Activated CD4-positive, alpha-beta T cell treated with anti-CD3 and anti-CD28 coated beads, Interleukin-2, amount 10 ng/mL, durations not matched to agents 24 days and 14 days (primary cell): ENCODE measurements at regions not wholly inside any gene's neighbourhood (a gene's known extent, or its start where the extent isn't known, plus 50 kb on each side); places are given as distances from the start of the nearest gene placed in this dataset.

Experiments
- DNase-seq: peaks from one replicate; pipeline ENCODE4 v3.0.0; 2022
- H3K27ac Mint-ChIP-seq: one replicate; pipeline ENCODE4 v1.8.0; 2022; ENCODE audit warnings: mild to moderate bottlenecking, mixed read lengths
- H3K27me3 Mint-ChIP-seq: one replicate; pipeline ENCODE4 v1.8.0; 2022; ENCODE audit warnings: mixed read lengths
- H3K36me3 Mint-ChIP-seq: one replicate; pipeline ENCODE4 v1.8.0; 2022; ENCODE audit warnings: low read depth, mild to moderate bottlenecking, mixed read lengths
- H3K4me1 Mint-ChIP-seq: one replicate; pipeline ENCODE4 v1.8.0; 2021; ENCODE audit warnings: mixed read lengths
- H3K4me3 Mint-ChIP-seq: one replicate; pipeline ENCODE4 v1.8.0; 2022; ENCODE audit warnings: mild to moderate bottlenecking, moderate library complexity, mixed read lengths
- H3K9me3 Mint-ChIP-seq: one replicate; pipeline ENCODE4 v1.8.0; 2021; ENCODE audit warnings: mixed read lengths
- intact Hi-C: fragments of 100-400 bp; cut with micrococcal nuclease; formaldehyde crosslinking; loops from one replicate; pipeline ENCODE4 v1.15.1; 2023

DNA sequence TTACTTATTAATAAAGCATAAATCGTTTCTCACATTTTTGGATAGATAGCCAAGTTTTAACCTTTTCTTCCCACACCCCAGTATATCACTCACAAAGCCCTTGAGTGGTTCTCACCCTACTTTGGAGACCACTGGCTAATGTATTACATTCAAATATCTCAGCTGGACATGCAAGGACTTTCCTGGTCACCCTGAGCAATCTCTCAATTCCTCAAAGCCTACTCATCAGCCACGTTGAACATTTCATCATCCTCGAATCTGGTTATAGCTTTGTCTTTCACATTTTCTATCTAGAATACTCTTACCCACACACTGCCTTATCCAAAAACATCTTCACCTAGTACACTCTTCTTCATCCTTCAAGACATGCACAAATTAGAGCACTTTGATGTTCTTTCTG lies 71.1 kb upstream of the MAPRE2 start:
- intact Hi-C loops = loop anchor here (10.0 kb wide), 1 partner anchor 615 kb away; the partner anchor contains the start of gene GALNT1
- no peak for DNase-seq
- Mint-ChIP-seq H3K4me3 (no peak overlapping the region), H3K36me3 (no peaks in the 10 kb centered on the region), H3K9me3 (peaks cover 5% of the 10 kb centered on the region), H3K27ac (no peak overlapping the region), H3K27me3 (peaks cover 30% of the 10 kb centered on the region), H3K4me1 (no peaks in the 10 kb centered on the region)

DNA sequence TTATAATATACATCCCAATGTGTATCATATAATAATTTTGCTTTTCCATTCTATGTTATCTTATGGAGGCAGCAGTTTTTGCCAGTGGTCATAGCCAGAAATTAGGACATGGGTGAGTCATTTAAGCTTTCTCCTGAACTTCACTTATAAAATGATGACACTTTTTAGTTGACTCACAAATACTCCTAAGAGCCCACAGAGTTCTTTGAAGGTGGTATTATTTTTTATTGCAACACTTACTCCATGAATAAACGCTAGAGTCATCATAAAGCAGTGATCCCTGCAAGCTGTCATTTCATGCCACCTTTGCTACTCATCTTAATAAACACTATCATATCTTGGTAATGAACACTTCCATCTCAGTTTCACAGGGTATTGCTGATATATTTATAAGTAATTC lies 69.9 kb upstream of the MAPRE2 start:
- peaks cover 5% of the 10 kb centered on the region for H3K9me3 Mint-ChIP-seq
- H3K4me3 Mint-ChIP-seq = no peak overlapping the region
- peaks cover 1% of the 10 kb centered on the region for H3K4me1 Mint-ChIP-seq
- peaks cover 40% of the 10 kb centered on the region for H3K27me3 Mint-ChIP-seq
- H3K27ac Mint-ChIP-seq = no peak overlapping the region
- H3K36me3 Mint-ChIP-seq = no peaks in the 10 kb centered on the region
- DNase-seq = no peak
- intact Hi-C loops = loop anchor here (10.0 kb wide), 1 partner anchor 613 kb away; the partner anchor contains the start of gene GALNT1

DNA sequence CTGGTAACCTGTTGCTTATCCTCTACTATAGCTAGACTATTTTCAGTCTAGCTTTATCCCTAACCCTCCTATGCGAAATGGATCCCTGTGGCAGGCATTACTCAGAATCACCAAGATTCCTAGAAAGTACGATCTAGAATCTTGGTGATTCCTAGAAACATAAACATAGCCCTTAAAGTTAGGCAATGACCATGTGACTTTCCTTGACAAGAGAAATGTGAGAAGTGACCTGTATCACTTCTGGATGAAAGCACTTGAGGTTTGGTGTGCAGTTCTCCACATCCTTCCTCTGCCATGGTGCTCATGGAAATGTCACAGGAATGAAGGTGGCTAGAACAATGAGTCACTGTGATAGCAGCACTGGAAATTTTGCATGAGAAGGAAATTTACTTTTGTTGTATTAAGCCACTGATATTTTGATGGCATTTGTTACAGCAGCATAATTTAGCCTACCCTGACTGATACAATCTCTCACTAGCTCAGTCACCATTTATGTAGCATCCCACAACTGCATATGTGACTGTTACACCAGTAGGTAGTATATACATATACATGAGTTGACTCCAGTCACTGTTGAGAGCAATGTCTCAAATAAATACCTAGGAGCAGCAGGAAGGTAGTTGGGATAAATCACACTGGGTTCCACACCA lies 68.3 kb upstream of the MAPRE2 start:
- Mint-ChIP-seq H3K27ac (no peak overlapping the region), H3K4me1 (peaks cover 7% of the 10 kb centered on the region), H3K9me3 (peaks cover 5% of the 10 kb centered on the region), H3K36me3 (no peaks in the 10 kb centered on the region), H3K27me3 (peaks cover 41% of the 10 kb centered on the region), H3K4me3 (no peak overlapping the region)
- intact Hi-C loops = loop anchor here (10.0 kb wide), 1 partner anchor 612 kb away; the partner anchor contains the start of gene GALNT1
- no peak for DNase-seq

DNA sequence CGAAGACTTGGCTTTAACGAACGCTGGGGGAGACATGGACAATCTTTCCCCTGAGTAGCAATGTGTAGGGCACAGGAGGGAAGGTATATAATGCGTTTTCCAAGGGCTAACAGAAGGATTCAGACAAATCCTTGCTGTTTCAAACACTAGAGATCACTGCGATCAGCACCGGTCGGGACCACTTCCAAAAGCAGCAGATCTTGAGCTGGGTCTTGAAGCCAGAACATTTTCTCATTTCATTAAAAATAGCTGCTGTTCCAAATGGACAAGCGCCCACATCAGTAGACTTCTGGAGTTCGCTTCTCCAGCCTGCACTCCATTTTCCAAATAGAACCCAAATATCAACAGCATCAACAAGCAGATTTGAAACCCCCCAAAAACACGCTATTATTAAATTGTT lies 65.1 kb upstream of the MAPRE2 start:
- H3K27ac Mint-ChIP-seq = no peak overlapping the region
- H3K4me3 Mint-ChIP-seq = peak overlapping the region; percentile 82
- H3K36me3 Mint-ChIP-seq = no peaks in the 10 kb centered on the region
- H3K9me3 Mint-ChIP-seq = peaks cover 5% of the 10 kb centered on the region
- intact Hi-C loops = loop anchor here (5.0 to 10.0 kb wide), 4 partner anchors 51 to 609 kb away; partner anchors contain the start of genes GALNT1 and ZSCAN30
- no peak for DNase-seq
- peaks cover 39% of the 10 kb centered on the region for H3K27me3 Mint-ChIP-seq
- peaks cover 23% of the 10 kb centered on the region for H3K4me1 Mint-ChIP-seq

DNA sequence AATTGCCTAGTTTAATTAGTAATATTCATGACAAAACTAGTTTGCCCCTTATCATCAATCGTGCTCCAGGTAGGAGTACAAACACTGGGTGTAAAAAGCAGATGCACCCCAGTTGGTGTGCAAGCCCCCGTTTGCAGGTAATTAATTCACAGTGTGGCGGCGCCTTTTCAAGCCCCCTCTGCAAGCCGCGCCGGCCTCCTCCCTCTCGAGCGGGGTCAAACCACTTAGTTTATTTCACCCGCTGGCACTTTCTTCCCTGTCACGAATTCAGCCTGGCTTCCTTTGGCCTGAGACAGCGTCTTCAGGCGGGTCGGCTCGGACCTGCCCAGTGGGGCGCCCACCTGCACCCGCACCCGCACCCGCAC lies 64.7 kb upstream of the MAPRE2 start:
- Mint-ChIP-seq H3K36me3 (no peaks in the 10 kb centered on the region), H3K27ac (no peak overlapping the region), H3K9me3 (peaks cover 5% of the 10 kb centered on the region), H3K4me1 (peaks cover 23% of the 10 kb centered on the region), H3K27me3 (peaks cover 39% of the 10 kb centered on the region), H3K4me3 (peak overlapping the region; percentile 82)
- DNase-seq = no peak
- intact Hi-C loops = loop anchor here (5.0 to 10.0 kb wide), 4 partner anchors 51 to 608 kb away; partner anchors contain the start of genes GALNT1 and ZSCAN30

DNA sequence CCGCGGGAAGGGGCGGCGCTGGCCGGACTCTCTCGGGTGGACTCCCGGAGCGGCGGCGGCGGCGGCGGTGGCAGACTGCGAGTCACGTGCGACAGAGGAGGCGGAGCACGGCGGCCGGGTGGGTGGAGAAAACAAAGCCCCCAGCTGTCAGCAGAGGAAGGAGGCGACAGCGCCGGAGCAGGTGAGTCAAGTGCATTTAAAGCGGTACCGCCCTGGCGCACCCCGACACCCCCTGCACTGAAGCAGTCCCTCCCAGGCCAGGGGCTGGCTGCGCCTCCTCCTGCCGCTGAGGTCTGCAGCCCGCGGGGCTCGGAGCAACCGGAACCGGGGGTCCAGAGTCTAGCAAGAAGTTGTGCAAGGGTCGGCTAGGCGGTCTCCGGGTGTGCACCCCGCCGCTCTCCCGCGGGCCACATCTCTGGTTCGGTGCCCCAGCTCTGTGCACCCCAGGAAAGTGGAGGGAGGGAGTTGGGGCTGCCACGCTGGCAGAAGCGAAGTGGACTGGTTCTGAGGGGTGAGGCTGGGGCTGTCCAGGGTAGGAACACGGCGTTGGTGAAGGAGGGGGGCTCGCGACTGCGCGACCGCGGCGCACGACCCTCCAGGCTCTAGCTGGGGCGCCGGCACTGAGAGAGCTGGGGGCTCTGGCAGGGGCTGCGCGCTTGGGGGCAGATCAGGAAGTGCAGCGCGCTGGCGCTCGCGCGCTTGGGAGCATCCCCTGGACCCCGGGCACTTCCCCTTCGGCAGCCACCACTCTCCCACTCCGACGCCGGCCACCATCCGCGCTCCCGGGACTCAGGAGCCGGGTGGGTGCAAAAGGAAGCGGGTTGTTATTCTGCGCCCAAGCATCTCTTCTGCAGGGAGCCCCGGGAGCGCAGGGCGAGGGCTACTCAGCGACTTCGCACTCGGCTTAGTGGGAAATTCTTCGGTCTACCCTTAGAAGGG lies 64.0 kb upstream of the MAPRE2 start:
- DNase-seq = peak; percentile 90
- intact Hi-C loops = loop anchor here (5.0 to 10.0 kb wide), 4 partner anchors 50 to 608 kb away; partner anchors contain the start of genes GALNT1 and ZSCAN30
- H3K4me1 Mint-ChIP-seq = peaks cover 23% of the 10 kb centered on the region
- H3K9me3 Mint-ChIP-seq = peaks cover 5% of the 10 kb centered on the region
- peak overlapping the region; percentile 82 for H3K4me3 Mint-ChIP-seq
- H3K36me3 Mint-ChIP-seq = no peaks in the 10 kb centered on the region
- H3K27me3 Mint-ChIP-seq = peaks cover 39% of the 10 kb centered on the region
- H3K27ac Mint-ChIP-seq = no peak overlapping the region

DNA sequence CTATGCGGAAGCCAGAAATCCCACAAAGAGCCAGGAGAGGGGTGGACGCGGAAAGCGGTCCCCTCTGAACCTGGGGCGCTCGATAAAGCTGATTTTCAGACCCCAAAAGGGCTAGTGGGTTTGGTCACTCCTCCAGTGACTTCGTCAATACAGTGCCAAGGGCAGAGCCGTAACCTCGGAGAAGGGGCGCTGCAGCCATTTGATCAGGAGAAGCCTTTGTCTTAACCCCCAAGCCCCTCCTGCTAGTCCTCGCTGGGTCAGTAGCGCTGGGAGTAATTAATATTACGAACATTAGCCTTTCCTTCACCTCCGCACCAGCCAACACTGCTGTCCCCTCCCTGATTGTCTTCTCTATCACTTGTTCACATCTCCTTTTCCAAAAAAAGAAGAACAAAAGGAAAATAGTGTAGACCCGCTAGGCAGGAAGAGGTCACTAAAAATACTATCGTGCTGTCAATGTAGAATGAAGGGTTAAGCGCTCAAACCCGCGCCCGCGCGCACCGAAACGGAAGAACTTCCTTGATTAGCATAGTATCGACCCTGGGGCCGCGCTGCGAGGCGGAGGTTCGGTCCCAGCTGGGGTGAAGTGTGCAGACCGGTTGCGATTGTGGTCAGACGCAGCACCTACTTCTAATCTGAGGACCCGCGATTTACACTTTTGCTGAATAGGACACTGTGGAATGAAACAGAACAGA lies 63.2 kb upstream of the MAPRE2 start:
- no peaks in the 10 kb centered on the region for H3K36me3 Mint-ChIP-seq
- DNase-seq = peak; percentile 82
- intact Hi-C loops = loop anchor here (2.0 to 10.0 kb wide), 5 partner anchors 49 to 607 kb away; partner anchors contain the start of genes GALNT1, INO80C and ZSCAN30

DNA sequence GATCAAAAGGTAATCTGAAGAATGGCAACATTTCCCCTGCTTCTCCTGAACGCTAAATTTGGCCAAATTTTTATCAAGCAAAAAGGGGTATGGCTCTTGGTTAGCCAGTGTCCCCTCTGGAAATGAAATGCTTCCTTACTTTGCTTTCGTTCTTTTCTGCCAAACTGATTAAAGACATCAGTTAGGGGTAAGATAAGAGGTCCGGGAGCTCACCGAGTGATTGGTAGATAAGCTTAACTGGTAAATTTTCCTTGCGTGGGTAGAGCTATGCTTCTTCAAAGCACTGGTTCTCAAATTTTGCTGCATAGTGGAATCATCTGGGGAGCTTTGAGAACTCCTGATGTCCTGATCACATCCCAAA lies 62.7 kb upstream of the MAPRE2 start:
- no peak for DNase-seq
- intact Hi-C loops = loop anchor here (2.0 to 10.0 kb wide), 5 partner anchors 49 to 606 kb away; partner anchors contain the start of genes GALNT1, INO80C and ZSCAN30
- Mint-ChIP-seq H3K36me3 (no peaks in the 10 kb centered on the region), H3K4me1 (peaks cover 23% of the 10 kb centered on the region), H3K27me3 (peaks cover 30% of the 10 kb centered on the region), H3K9me3 (peaks cover under 1% of the 10 kb centered on the region), H3K27ac (peak overlapping the region; percentile 34), H3K4me3 (peak overlapping the region; percentile 82)

More for the DNA sequence above, 63.2 kb upstream of the MAPRE2 start:
- peaks cover 5% of the 10 kb centered on the region for H3K9me3 Mint-ChIP-seq
- peak overlapping the region; percentile 82 for H3K4me3 Mint-ChIP-seq
- peak overlapping the region; percentile 34 for H3K27ac Mint-ChIP-seq
- peaks cover 35% of the 10 kb centered on the region for H3K27me3 Mint-ChIP-seq
- peaks cover 23% of the 10 kb centered on the region for H3K4me1 Mint-ChIP-seq

DNA sequence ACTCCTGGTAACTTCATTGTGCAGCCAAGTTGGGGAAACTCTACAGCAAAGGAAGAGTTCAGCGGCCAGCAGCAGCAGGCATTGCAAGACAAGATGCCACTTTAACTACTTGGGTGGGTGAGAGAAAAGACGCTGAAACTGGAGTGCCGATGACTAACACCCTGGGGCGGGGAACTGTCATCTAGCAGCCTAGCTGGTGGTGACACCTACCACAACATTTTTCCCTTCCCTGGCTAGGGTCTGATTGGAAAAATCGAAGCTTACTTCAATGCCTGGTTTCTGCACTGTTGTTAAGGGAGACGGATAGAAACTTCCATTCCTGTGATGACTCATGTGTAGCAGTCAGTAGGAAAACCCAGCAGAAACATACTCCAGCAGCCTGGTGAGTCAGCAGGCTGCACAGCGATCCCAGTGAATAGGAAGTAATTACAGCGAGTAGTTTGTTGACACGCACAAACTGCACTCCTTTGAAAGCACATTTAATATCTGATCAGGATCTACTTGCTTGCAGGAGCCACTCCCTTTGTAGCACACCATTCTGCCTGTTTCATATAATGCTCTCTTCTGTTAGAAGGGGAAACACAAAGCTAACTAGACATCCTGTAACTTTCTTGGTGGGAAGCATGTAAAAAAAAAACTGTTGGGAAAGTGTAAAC lies 62.1 kb upstream of the MAPRE2 start:
- H3K4me3 Mint-ChIP-seq = peak overlapping the region; percentile 82

DNA sequence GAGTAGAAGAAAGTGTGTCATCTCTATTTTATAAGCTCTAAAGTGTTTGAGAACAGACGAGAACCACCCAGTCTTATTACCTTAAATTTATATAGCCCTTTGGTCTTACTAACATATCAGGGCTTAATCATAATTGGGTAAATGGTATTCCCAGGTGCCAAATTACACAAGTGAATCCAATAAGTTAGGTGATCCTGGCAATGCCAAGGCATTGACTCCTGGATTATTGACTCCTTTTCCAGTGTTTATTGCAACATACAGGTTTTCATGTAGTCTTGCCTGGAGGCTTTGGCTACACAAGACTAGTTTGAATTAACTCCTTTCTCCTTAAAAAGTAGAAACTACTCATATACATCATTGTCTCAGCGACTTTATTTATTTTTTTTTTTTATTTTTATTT lies 59.7 kb upstream of the MAPRE2 start:
- no peak overlapping the region for H3K4me3 Mint-ChIP-seq
- H3K27me3 Mint-ChIP-seq = peaks cover 12% of the 10 kb centered on the region
- H3K4me1 Mint-ChIP-seq = peaks cover 21% of the 10 kb centered on the region
- intact Hi-C loops = no loop called here
- H3K36me3 Mint-ChIP-seq = no peaks in the 10 kb centered on the region
- no peak overlapping the region for H3K27ac Mint-ChIP-seq
- no peak for DNase-seq
- no peaks in the 10 kb centered on the region for H3K9me3 Mint-ChIP-seq

More for the DNA sequence above, 62.1 kb upstream of the MAPRE2 start:
- peak; percentile 80 for DNase-seq
- H3K27me3 Mint-ChIP-seq = peaks cover 25% of the 10 kb centered on the region
- H3K4me1 Mint-ChIP-seq = peaks cover 23% of the 10 kb centered on the region
- H3K27ac Mint-ChIP-seq = peak overlapping the region; percentile 34
- intact Hi-C loops = loop anchor here (1.0 to 10.0 kb wide), 10 partner anchors 48 to 606 kb away; partner anchors contain the start of genes GALNT1, INO80C, MAPRE2 and ZSCAN30
- H3K36me3 Mint-ChIP-seq = no peaks in the 10 kb centered on the region
- no peaks in the 10 kb centered on the region for H3K9me3 Mint-ChIP-seq

DNA sequence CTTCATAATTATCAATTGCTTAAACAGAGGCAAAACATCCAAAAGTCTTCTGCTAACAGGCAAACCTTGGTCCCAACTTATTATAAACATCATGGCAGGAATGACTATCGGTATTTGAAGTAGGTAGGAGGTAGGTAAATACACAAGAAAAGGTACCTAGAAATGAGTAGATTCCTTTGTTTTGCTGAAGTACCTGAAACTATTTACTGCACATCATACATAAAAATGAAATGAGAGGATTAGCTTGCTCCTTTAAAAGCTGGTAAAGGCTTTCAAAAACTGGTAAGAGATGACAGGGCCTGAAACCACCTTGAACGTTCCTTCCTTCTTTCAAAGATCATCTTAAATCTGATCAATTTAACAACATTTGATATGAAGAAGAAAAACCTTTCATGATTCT lies 55.2 kb upstream of the MAPRE2 start:
- H3K36me3 Mint-ChIP-seq = no peaks in the 10 kb centered on the region
- H3K27ac Mint-ChIP-seq = no peak overlapping the region
- no peak for DNase-seq
- H3K27me3 Mint-ChIP-seq = peaks cover 11% of the 10 kb centered on the region
- intact Hi-C loops = no loop called here
- no peak overlapping the region for H3K4me3 Mint-ChIP-seq
- H3K4me1 Mint-ChIP-seq = no peaks in the 10 kb centered on the region
- H3K9me3 Mint-ChIP-seq = no peaks in the 10 kb centered on the region

DNA sequence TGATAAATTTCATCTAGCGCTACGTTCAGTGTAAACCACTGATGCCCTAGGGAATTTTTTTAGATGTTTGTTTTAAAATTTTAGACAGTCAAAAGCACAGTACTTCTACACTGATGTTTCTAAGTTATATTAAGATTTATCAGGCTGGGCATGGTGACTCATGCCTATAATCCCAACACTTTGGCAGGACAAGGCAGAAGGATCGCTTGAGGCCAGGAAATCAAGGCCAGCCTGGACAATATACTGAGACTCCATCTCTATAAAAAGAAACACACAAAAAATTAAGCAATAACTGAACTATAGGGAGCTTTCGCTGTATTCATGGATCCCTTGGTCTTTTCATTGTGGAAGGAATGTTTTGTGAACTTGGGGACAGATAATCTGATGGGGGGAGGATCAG lies 50.6 kb upstream of the MAPRE2 start:
- H3K4me3 Mint-ChIP-seq = no peak overlapping the region
- intact Hi-C loops = no loop called here
- DNase-seq = no peak
- H3K36me3 Mint-ChIP-seq = no peaks in the 10 kb centered on the region
- peaks cover 5% of the 10 kb centered on the region for H3K27me3 Mint-ChIP-seq
- H3K4me1 Mint-ChIP-seq = peaks cover 4% of the 10 kb centered on the region
- H3K27ac Mint-ChIP-seq = no peak overlapping the region
- H3K9me3 Mint-ChIP-seq = no peaks in the 10 kb centered on the region

DNA sequence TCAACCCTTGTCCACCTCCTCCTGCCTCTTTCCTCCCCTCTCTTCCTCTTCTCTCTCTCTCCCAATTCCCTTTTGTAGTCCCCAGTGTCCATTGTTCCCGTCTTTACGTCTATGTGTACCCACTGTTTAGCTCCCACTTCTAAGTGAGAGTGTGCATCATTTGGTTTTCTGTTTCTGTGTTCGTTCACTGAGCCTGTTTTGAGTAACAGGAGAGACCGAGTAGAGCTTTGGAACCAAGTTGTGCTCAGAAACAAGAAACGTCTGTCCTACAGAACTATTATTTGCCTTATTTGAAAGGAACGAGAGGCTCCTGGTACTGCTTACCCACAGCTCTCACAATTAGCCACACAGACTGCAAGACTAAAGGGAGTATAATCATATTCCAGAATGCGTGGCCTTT lies 50.1 kb upstream of the MAPRE2 start:
- H3K36me3 Mint-ChIP-seq = no peaks in the 10 kb centered on the region
- H3K27ac Mint-ChIP-seq = no peak overlapping the region
- DNase-seq = no peak
- intact Hi-C loops = no loop called here
- H3K9me3 Mint-ChIP-seq = no peaks in the 10 kb centered on the region
- H3K27me3 Mint-ChIP-seq = peaks cover 3% of the 10 kb centered on the region
- H3K4me3 Mint-ChIP-seq = no peak overlapping the region
- H3K4me1 Mint-ChIP-seq = peaks cover 4% of the 10 kb centered on the region
